ENCODE measurements at regions not wholly inside any gene's neighbourhood (a gene's known extent, or its start where the extent isn't known, plus 50 kb on each side); places are given as distances from the start of the nearest gene placed in this dataset.

DNA sequence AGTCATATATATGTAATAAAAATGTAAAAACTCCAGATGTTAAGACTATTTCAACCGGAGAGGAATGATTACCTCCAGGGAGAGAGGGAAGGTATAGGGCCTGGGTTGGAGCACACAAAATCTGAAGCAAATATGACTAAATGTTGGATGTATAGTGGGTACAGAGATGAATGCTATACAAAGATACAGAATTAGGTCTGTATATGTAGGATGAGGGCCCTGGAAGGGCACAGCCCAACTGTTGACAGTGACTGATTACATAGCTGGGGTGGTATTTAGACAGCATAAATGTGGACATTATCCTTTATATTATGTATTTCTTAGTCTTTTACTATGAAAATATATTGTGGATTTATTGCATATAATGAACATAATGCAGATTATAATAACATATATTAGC is 94.4 kb upstream of the SPATA12 start:
- no peak overlapping the region for H3K4ac ChIP-seq (replicated peaks; ENCODE audit: insufficient read length, low read depth, low read length)
- H3K23me2 ChIP-seq (ENCODE audit: low read depth, low read length), result no peaks in the 10 kb centered on the region
- no peak overlapping the region for H3K23ac ChIP-seq (ENCODE audit: insufficient read length)
- no peak overlapping the region for H2BK15ac ChIP-seq (ENCODE audit: low read length)
- no peak overlapping the region for H2BK12ac ChIP-seq (ENCODE audit: low read depth, low read length)
- H3K79me1 ChIP-seq (ENCODE audit: low read depth, low read length), result no peaks in the 10 kb centered on the region
- POLR2A ChIA-PET (ENCODE audit: partially characterized antibody), result no interaction called here
- no peak overlapping the region for H3K56ac ChIP-seq (replicated peaks; ENCODE audit: insufficient read length, low read depth, low read length)
- no peak overlapping the region for H2BK5ac ChIP-seq (ENCODE audit: low read depth, low read length)
- no peak for DNase-seq (ENCODE audit: low read depth in 1 of 2, low spot score in 2 of 2)
- H3K14ac ChIP-seq (ENCODE audit: insufficient read length), result no peak overlapping the region
- H4K8ac ChIP-seq (ENCODE audit: extremely low read depth, insufficient read depth, low read length), result no peak overlapping the region
- no peak for FAIRE-seq
- TF ChIP-seq POU5F1 (IDR thresholded peaks at IDR 0.05; ENCODE audit: low read depth, low read length) (no peak), HDAC2 (IDR thresholded peaks at IDR 0.05; ENCODE audit: borderline replicate concordance in 1 of 2, low read depth in 2 of 2, low read length in 2 of 2) (no peak), SIRT6 (IDR thresholded peaks at IDR 0.05; ENCODE audit: low read length) (no peak), TCF12 (IDR thresholded peaks at IDR 0.05; ENCODE audit: low read depth, low read length) (no peak), YY1 (IDR thresholded peaks at IDR 0.05; ENCODE audit: low read depth, low read length) (no peak), KDM5A (IDR thresholded peaks at IDR 0.05; ENCODE audit: low read length) (no peak)
- no peak overlapping the region for H2BK20ac ChIP-seq (ENCODE audit: low read length)
- no peaks in the 10 kb centered on the region for H3K9me3 ChIP-seq (ENCODE audit: insufficient read depth in 2 of 2, low read depth in 1 of 2, low read length in 1 of 2)
- H3K4me3 ChIP-seq (ENCODE audit: extremely low read depth in 1 of 4, insufficient read depth in 2 of 4, low read depth in 3 of 4, low read length in 4 of 4), result no peak overlapping the region
- H3K27me3 ChIP-seq (replicated peaks in 1 of 4; ENCODE audit: control insufficient read depth in 3 of 4, extremely low read depth in 1 of 4, insufficient read depth in 3 of 4, low read length in 3 of 4), result no peaks in the 10 kb centered on the region
- no peak overlapping the region for H2AFZ ChIP-seq (ENCODE audit: low read length)
- no peaks in the 10 kb centered on the region for H3K36me3 ChIP-seq (ENCODE audit: control insufficient read depth in 2 of 4, insufficient read depth in 4 of 4, low read length in 3 of 4)
- 84% methylated on average over 1 of the region's 1 CpG; no CpG with 5 or more reads in 1 of the 2 experiments for WGBS, 2 experiments (ENCODE audit: extremely low coverage in 1 of 2, insufficient coverage in 1 of 2, insufficient read length in 1 of 2, insufficient replicate concordance in 2 of 2, low coverage in 1 of 2, low lambda C conversion rate in 2 of 2, missing lambda C conversion rate in 1 of 2)
- no peaks in the 10 kb centered on the region for H3K4me1 ChIP-seq (replicated peaks in 1 of 4; ENCODE audit: control insufficient read depth in 3 of 4, insufficient read depth in 4 of 4, low read length in 3 of 4)
- CTCF ChIA-PET (ENCODE audit: partially characterized antibody), result interaction anchor here (1.2 to 1.6 kb wide), 3 partner anchors 21 to 262 kb away, joined by 3 to 5 read pairs (median 4); no protein-coding TSS in a partner anchor
- H3K27ac ChIP-seq (ENCODE audit: low read depth, low read length), result no peak overlapping the region
- H3K18ac ChIP-seq (ENCODE audit: extremely low read depth, low read length), result no peak overlapping the region
- H3K79me2 ChIP-seq (ENCODE audit: control insufficient read depth in 1 of 2, insufficient read depth in 2 of 2, low read length in 2 of 2), result no peaks in the 10 kb centered on the region
- H4K91ac ChIP-seq (replicated peaks; ENCODE audit: insufficient read length, low read length), result no peak overlapping the region
- no peak overlapping the region for H4K5ac ChIP-seq (ENCODE audit: insufficient read length, low read depth, low read length)
- H3K4me2 ChIP-seq (ENCODE audit: insufficient read depth in 1 of 2, low read depth in 2 of 2, low read length in 2 of 2), result no peak overlapping the region
- H3K9ac ChIP-seq (replicated peaks in 1 of 4; ENCODE audit: extremely low read depth in 1 of 4, low read depth in 3 of 4, low read length in 3 of 4), result no peak overlapping the region
- H4K20me1 ChIP-seq (replicated peaks in 1 of 2; ENCODE audit: control insufficient read depth in 1 of 2, insufficient read depth in 2 of 2, low read length in 2 of 2), result no peaks in the 10 kb centered on the region
- no peak overlapping the region for H2AK5ac ChIP-seq (ENCODE audit: low read depth, low read length)
- no peak overlapping the region for H2BK120ac ChIP-seq (replicated peaks; ENCODE audit: low read depth, low read length)
